PC-3 (cell line): ENCODE measurements at regions not wholly inside any gene's neighbourhood (a gene's known extent, or its start where the extent isn't known, plus 50 kb on each side); places are given as distances from the start of the nearest gene placed in this dataset.

ENCODE experiments used
- EZH2 ChIP-seq: fragments of 300-600 bp; sonication (generic); IDR thresholded peaks from one replicate; pipeline ENCODE4 v1.6.1; 2017; ENCODE audit warnings: antibody characterized with exemption, mild to moderate bottlenecking, low read length; ENCODE audit not compliant: unreplicated experiment
- EZH2phosphoT487 ChIP-seq: fragments of 300-600 bp; sonication (generic); IDR thresholded peaks from 2 replicates; pipeline ENCODE4 v1.6.1; 2018; ENCODE audit warnings: mild to moderate bottlenecking, antibody characterized with exemption, low read length, borderline replicate concordance
- TF ChIP-seq, protein P1 (sequence below): fragments of 300-600 bp; sonication (generic); conservative IDR thresholded peaks from 2 replicates; pipeline ENCODE4 v1.5.1; 2017; ENCODE audit warnings: antibody characterized with exemption, low read depth, mild to moderate bottlenecking, low read length

- TF ChIP-seq, protein P1, sequence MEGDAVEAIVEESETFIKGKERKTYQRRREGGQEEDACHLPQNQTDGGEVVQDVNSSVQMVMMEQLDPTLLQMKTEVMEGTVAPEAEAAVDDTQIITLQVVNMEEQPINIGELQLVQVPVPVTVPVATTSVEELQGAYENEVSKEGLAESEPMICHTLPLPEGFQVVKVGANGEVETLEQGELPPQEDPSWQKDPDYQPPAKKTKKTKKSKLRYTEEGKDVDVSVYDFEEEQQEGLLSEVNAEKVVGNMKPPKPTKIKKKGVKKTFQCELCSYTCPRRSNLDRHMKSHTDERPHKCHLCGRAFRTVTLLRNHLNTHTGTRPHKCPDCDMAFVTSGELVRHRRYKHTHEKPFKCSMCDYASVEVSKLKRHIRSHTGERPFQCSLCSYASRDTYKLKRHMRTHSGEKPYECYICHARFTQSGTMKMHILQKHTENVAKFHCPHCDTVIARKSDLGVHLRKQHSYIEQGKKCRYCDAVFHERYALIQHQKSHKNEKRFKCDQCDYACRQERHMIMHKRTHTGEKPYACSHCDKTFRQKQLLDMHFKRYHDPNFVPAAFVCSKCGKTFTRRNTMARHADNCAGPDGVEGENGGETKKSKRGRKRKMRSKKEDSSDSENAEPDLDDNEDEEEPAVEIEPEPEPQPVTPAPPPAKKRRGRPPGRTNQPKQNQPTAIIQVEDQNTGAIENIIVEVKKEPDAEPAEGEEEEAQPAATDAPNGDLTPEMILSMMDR = no peak
- no peak for TF ChIP-seq EZH2phosphoT487
- no peak for TF ChIP-seq EZH2
These were observed 369.2 kb upstream of the PKDCC start for GRCh38 chr2:41678639-41679038.
